ENCODE measurements at regions not wholly inside any gene's neighbourhood (a gene's known extent, or its start where the extent isn't known, plus 50 kb on each side); places are given as distances from the start of the nearest gene placed in this dataset.

GRCh38 chr14:98325761-98326160 is 946.2 kb downstream of the BCL11B start:
- TF ChIP-seq CTCF (IDR thresholded peaks at IDR 0.05) (no peak), ZFX (IDR thresholded peaks at IDR 0.05; ENCODE audit: borderline replicate concordance) (no peak)
